ENCODE measurements at regions not wholly inside any gene's neighbourhood (a gene's known extent, or its start where the extent isn't known, plus 50 kb on each side); places are given as distances from the start of the nearest gene placed in this dataset.

DNA sequence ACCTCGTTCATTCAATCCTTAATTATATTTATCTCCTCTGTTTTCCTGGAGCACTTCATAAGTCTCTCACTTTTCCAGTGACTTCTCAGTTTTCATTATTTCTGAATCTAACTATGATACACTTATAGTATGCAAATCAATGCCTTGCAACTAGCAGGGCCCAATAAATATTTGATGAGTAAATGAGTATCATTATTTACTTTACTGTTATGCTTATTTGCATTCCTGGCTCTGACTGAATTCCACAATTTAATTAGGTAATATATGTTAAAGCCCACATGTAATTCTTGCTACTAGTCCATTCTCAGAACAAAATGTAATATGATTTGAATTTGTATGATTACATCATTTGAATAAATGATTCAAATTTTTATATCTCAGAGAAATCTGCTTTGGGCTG, 1595.1 kb upstream of the MIR17HG start:
- TF ChIP-seq POLR2A (IDR thresholded peaks at IDR 0.05; ENCODE audit: low read length) (no peak), BHLHE40 (IDR thresholded peaks at IDR 0.05; ENCODE audit: low read depth, low read length) (no peak), EP300 (IDR thresholded peaks at IDR 0.05) (no peak), RFX5 (IDR thresholded peaks at IDR 0.05) (no peak), NR3C1 (IDR thresholded peaks at IDR 0.05) (no peak), SMC3 (IDR thresholded peaks at IDR 0.05) (no peak)
- TF ChIP-seq, protein P1, sequence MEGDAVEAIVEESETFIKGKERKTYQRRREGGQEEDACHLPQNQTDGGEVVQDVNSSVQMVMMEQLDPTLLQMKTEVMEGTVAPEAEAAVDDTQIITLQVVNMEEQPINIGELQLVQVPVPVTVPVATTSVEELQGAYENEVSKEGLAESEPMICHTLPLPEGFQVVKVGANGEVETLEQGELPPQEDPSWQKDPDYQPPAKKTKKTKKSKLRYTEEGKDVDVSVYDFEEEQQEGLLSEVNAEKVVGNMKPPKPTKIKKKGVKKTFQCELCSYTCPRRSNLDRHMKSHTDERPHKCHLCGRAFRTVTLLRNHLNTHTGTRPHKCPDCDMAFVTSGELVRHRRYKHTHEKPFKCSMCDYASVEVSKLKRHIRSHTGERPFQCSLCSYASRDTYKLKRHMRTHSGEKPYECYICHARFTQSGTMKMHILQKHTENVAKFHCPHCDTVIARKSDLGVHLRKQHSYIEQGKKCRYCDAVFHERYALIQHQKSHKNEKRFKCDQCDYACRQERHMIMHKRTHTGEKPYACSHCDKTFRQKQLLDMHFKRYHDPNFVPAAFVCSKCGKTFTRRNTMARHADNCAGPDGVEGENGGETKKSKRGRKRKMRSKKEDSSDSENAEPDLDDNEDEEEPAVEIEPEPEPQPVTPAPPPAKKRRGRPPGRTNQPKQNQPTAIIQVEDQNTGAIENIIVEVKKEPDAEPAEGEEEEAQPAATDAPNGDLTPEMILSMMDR (IDR thresholded peaks at IDR 0.05), result no peak
